GM13977 (cell line): ENCODE measurements at regions not wholly inside any gene's neighbourhood (a gene's known extent, or its start where the extent isn't known, plus 50 kb on each side); places are given as distances from the start of the nearest gene placed in this dataset.

Experiments used
- DNase-seq: peaks from one replicate; pipeline ENCODE4 v3.0.0; 2012; ENCODE audit warnings: low spot score
- CTCF ChIP-seq: IDR thresholded peaks from 2 replicates; pipeline ENCODE4 v1.5.1; 2012; ENCODE audit warnings: mild to moderate bottlenecking, control low read depth; ENCODE audit not compliant: insufficient read depth; ENCODE audit errors: extremely low read depth, missing control alignments
- in situ Hi-C: fragments of 300-500 bp; cut with MboI; formaldehyde crosslinking; loops from one replicate; pipeline ENCODE4 v1.12.0; 2022; ENCODE audit warnings: low sequenced_read_pairs, low pct_unique_long_range_greater_than_20kb, mixed read lengths, inconsistent platforms; ENCODE audit not compliant: unreplicated experiment

GRCh38 chr10:75332081-75332480 is 69.5 kb downstream of the ZNF503 start:
- no peak for DNase-seq
- in situ Hi-C loops, result no loop called here
- no peak for TF ChIP-seq CTCF

GRCh38 chr10:75331081-75331480 is 70.5 kb downstream of the ZNF503 start:
- DNase-seq, result no peak
- TF ChIP-seq CTCF, result no peak
- in situ Hi-C loops, result no loop called here

GRCh38 chr10:75329190-75329745 is 72.3 kb downstream of the ZNF503 start:
- DNase-seq, result no peak
- TF ChIP-seq CTCF, result no peak
- in situ Hi-C loops, result no loop called here

- TF ChIP-seq CTCF, result no peak
- in situ Hi-C loops, result no loop called here
- no peak for DNase-seq
These were observed 75.3 kb downstream of the ZNF503 start for GRCh38 chr10:75326306-75326705.

GRCh38 chr10:75319274-75319673 is 82.3 kb downstream of the ZNF503 start:
- no peak for TF ChIP-seq CTCF
- no peak for DNase-seq
- in situ Hi-C loops, result no loop called here

GRCh38 chr10:75314570-75314969 is 78.8 kb upstream of the COMTD1 start:
- DNase-seq, result no peak
- no peak for TF ChIP-seq CTCF
- in situ Hi-C loops, result no loop called here

- no peak for DNase-seq
- no peak for TF ChIP-seq CTCF
- in situ Hi-C loops, result no loop called here
These were observed 76.7 kb upstream of the COMTD1 start for GRCh38 chr10:75312440-75312839.
